ENCODE measurements at regions not wholly inside any gene's neighbourhood (a gene's known extent, or its start where the extent isn't known, plus 50 kb on each side); places are given as distances from the start of the nearest gene placed in this dataset.

DNA sequence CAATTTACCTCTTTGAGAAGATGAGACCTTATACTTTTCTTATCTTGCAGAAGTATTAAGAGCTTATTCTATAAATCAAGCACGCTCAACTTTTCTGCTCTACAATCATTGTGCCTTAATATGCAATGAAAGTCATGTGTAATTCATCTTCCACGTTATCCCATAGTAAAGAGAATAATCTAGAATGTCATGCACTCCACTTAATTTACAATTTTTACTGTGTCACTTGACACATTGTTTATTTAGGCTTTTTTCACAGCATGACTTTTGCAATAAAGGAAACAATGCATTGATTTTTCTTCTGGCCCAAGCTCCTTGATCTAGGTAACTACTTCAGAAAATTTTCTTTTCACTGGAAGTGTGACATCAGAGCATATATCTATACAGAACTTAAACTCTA is 290.9 kb downstream of the HHIPL2 start:
- TF ChIP-seq, protein P1, sequence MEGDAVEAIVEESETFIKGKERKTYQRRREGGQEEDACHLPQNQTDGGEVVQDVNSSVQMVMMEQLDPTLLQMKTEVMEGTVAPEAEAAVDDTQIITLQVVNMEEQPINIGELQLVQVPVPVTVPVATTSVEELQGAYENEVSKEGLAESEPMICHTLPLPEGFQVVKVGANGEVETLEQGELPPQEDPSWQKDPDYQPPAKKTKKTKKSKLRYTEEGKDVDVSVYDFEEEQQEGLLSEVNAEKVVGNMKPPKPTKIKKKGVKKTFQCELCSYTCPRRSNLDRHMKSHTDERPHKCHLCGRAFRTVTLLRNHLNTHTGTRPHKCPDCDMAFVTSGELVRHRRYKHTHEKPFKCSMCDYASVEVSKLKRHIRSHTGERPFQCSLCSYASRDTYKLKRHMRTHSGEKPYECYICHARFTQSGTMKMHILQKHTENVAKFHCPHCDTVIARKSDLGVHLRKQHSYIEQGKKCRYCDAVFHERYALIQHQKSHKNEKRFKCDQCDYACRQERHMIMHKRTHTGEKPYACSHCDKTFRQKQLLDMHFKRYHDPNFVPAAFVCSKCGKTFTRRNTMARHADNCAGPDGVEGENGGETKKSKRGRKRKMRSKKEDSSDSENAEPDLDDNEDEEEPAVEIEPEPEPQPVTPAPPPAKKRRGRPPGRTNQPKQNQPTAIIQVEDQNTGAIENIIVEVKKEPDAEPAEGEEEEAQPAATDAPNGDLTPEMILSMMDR (IDR thresholded peaks at IDR 0.05; ENCODE audit: poor library complexity) = no peak
- TF ChIP-seq EZH2phosphoT487 (IDR thresholded peaks at IDR 0.05; ENCODE audit: low read depth, severe bottlenecking, unreplicated experiment) (no peak), EZH2 (IDR thresholded peaks at IDR 0.05; ENCODE audit: borderline replicate concordance) (no peak)

All from hepatocyte (in vitro differentiated cells).